Skeletal muscle tissue (tissue), 3 donors: ENCODE measurements at regions not wholly inside any gene's neighbourhood (a gene's known extent, or its start where the extent isn't known, plus 50 kb on each side); places are given as distances from the start of the nearest gene placed in this dataset.

ENCODE experiments used
- H3K27ac ChIP-seq: one replicate; pipeline ENCODE4 v1.7.0; 2013; ENCODE audit warnings: mild to moderate bottlenecking, low read depth, low read length, inconsistent platforms
- H3K27me3 ChIP-seq, 3 donors: one replicate each; pipeline ENCODE4 v1.7.0; 2013; ENCODE audit warnings: low read length in 3 of 3; ENCODE audit not compliant: control insufficient read depth in 3 of 3, insufficient read depth in 3 of 3
- H3K36me3 ChIP-seq, 3 donors: one replicate each; pipeline ENCODE4 v1.7.0; 2013; ENCODE audit warnings: low read length in 3 of 3; ENCODE audit not compliant: control insufficient read depth in 3 of 3, insufficient read depth in 3 of 3
- H3K4me1 ChIP-seq, 3 donors: one replicate each; pipeline ENCODE4 v1.7.0; 2013; ENCODE audit warnings: low read length in 3 of 3, mild to moderate bottlenecking in 3 of 3; ENCODE audit not compliant: control insufficient read depth in 3 of 3, insufficient read depth in 3 of 3
- H3K4me3 ChIP-seq, 3 donors: one replicate each; pipeline ENCODE4 v1.7.0; 2013; ENCODE audit warnings: low read length in 3 of 3
- H3K9ac ChIP-seq, 3 donors: one replicate each; pipeline ENCODE4 v1.7.0; 2013; ENCODE audit warnings: low read length in 3 of 3, mild to moderate bottlenecking in 3 of 3, moderate library complexity in 2 of 3, low read depth in 1 of 3
- H3K9me3 ChIP-seq, 3 donors: one replicate each; pipeline ENCODE4 v1.7.0; 2013; ENCODE audit warnings: low read length in 3 of 3; ENCODE audit not compliant: control insufficient read depth in 3 of 3
- donor health status: Osteomylitis.

DNA sequence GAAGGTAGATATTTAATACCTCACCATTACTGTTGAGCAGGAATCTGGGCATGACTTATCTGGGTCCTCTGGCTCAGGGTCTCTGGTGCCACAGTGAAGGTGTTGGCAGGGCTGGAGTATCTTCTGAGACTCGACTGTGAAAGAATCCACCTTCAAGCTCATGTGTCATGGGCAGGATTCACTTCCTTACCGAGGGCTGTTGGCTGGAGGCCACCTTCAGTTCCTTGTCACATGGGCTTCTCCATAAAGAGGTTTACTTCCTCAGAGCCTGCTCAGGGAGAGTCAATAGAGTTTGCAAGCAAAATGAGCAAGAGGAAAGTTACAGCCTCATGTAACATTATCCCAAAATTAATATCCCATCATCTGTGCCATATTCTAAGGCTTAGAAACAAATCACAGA lies 459.5 kb downstream of the NR2F2 start:
- Histone ChIP-seq H3K27ac (no peak overlapping the region), H3K36me3 (no peaks in the 10 kb centered on the region), H3K9ac (no peak overlapping the region), H3K9me3 (no peaks in the 10 kb centered on the region), H3K27me3 (no peaks in the 10 kb centered on the region), H3K4me3 (no peak overlapping the region), H3K4me1 (no peaks in the 10 kb centered on the region)

DNA sequence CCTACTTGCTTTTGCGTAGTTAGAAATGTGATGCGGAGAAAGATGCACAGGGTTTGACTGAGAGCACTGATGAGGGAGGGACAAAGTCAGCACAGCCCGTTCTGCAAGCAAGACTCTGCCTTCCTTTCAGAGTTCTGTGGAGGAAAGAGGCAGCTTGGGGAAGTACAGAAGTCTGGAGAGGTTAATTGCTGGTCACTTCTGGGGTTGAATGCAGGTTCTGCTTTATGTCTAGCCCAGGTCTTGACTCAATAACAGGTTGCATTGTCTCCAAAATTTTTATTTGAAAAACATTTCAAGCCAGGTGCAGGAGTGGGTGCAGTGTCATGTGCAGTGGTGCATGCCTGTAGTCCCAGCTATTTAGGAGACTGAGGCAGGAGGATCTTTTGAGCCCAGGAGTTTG lies 461.7 kb downstream of the NR2F2 start:
- Histone ChIP-seq H3K9ac (no peak overlapping the region), H3K9me3 (no peaks in the 10 kb centered on the region), H3K27me3 (no peaks in the 10 kb centered on the region), H3K4me3 (no peak overlapping the region), H3K27ac (no peak overlapping the region), H3K4me1 (no peaks in the 10 kb centered on the region), H3K36me3 (no peaks in the 10 kb centered on the region)

DNA sequence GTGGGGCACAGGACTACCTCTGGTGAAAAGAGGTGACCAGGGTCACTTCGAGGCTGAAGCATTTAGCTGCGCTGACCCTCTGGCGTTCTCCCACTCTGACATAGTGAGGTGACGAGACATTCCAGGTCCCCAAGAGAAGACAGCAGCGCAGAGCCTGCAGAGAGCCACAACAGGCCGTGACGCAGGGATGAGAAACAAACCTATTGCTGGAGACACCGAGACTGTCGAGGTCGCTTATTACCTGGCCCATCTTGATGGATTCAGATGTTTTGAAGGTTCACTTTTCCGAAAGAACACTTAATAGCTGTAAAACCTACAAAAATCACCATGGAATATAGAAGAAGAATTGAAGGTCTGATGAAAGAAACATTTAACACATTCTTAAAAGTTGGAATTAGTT lies 466.3 kb downstream of the NR2F2 start:
- H3K9me3 ChIP-seq, result no peaks in the 10 kb centered on the region
- no peak overlapping the region for H3K9ac ChIP-seq
- no peaks in the 10 kb centered on the region for H3K27me3 ChIP-seq
- no peak overlapping the region for H3K27ac ChIP-seq
- no peak overlapping the region for H3K4me3 ChIP-seq
- H3K36me3 ChIP-seq, result no peaks in the 10 kb centered on the region
- no peaks in the 10 kb centered on the region for H3K4me1 ChIP-seq

DNA sequence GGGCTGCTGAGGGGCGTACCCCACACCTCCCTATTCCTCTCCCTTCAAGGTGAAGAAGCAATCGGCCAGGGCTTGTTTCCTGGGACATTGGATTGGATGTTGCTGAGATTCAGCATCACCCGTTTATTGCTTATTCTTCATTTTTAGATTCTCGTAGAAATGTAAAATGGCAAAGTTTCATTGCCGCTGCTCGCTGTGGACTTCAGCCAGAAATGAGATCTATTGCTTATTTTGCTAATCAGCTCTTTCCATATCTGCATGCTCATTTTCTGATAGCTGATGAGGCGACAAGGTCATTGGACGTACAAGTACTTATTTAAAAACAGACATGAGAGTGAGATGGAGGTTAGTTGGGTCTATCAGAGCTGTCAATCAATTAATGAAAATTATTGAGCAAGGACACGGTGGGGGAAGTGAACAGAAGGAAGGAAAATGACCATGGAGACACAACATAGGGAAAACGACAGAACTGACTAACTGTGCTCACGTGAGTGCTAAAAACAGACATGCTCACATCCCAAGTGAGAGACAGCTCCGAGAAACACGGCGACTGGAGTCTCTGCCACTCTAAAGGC lies 471.2 kb downstream of the NR2F2 start:
- Histone ChIP-seq H3K27ac (no peak overlapping the region), H3K36me3 (no peaks in the 10 kb centered on the region), H3K9ac (no peak overlapping the region), H3K9me3 (no peaks in the 10 kb centered on the region), H3K27me3 (no peaks in the 10 kb centered on the region), H3K4me3 (no peak overlapping the region), H3K4me1 (no peaks in the 10 kb centered on the region)

DNA sequence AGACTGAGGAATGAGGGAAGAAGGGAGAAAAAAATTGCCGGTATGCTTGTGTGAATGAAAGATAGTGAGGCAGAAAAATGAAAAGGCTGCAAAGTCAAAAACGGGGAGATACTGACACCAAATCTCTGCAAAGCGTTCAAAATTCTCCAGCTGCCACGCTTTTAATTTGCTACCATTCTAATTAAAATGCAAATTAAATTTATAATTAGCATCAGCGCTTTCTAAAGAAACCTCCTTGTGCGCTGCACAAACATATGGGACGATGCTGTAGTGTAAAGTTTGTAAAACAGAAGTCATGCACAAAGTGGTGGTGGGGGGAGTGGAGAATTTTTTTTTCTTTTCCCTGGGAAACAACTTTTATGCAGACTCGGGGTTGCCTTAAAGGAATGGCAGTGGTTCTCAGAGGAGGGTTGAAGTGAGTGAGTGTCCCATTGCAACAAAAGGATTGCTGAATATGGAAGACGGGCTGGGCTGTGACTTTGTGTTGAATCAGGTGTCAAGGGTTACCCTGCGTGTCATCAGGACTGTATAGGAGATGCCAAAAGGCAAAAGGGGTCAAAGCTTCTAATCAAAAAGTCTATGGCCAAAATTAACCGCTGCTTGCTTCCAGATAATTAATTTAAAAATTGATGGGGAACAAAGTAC lies 472.2 kb downstream of the NR2F2 start:
- Histone ChIP-seq H3K4me1 (no peaks in the 10 kb centered on the region), H3K36me3 (no peaks in the 10 kb centered on the region), H3K27me3 (no peaks in the 10 kb centered on the region), H3K9ac (no peak overlapping the region), H3K27ac (no peak overlapping the region), H3K9me3 (no peaks in the 10 kb centered on the region), H3K4me3 (no peak overlapping the region)

DNA sequence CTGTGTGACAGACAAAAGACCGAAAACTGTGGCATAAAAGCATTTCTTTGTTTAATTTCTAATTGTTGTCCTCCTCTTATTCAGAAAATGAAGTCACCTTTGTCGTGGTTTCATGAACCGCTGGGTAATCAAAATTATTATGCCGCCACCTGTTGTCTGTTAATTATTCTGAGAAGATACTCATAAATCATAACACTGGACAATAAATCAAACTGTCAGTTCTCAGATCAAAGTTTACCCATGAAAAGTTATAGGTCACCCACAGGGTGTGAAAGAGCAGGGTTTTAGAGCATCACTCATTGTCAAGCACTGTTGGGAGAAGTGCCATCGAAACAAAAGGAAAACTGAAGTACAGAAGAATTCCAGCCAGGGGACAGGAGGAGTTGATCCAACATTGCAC lies 474.3 kb downstream of the NR2F2 start:
- Histone ChIP-seq H3K9me3 (no peaks in the 10 kb centered on the region), H3K9ac (no peak overlapping the region), H3K27me3 (no peaks in the 10 kb centered on the region), H3K4me1 (no peaks in the 10 kb centered on the region), H3K4me3 (no peak overlapping the region), H3K36me3 (no peaks in the 10 kb centered on the region), H3K27ac (no peak overlapping the region)

DNA sequence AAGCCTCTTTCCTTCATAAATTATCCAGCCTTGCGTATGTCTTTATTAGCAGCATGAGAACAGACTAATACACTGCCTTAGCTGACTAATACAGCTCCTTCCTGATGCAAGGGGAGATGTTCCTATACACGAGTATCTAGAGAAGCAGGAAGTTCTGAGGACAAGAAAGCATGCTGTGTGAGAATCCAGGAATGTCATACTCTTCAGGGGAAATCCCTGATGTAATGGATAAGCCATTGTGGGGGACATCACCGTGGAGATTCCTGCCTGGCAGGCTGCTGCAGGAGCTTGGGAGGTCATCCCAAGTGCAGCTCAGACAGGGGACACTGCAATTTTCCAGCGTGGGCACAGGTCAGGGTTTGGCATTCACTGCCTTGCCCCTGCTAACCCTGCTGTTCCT lies 476.9 kb downstream of the NR2F2 start:
- Histone ChIP-seq H3K4me3 (no peak overlapping the region), H3K36me3 (no peaks in the 10 kb centered on the region), H3K9ac (no peak overlapping the region), H3K27ac (no peak overlapping the region), H3K9me3 (no peaks in the 10 kb centered on the region), H3K4me1 (no peaks in the 10 kb centered on the region), H3K27me3 (no peaks in the 10 kb centered on the region)

DNA sequence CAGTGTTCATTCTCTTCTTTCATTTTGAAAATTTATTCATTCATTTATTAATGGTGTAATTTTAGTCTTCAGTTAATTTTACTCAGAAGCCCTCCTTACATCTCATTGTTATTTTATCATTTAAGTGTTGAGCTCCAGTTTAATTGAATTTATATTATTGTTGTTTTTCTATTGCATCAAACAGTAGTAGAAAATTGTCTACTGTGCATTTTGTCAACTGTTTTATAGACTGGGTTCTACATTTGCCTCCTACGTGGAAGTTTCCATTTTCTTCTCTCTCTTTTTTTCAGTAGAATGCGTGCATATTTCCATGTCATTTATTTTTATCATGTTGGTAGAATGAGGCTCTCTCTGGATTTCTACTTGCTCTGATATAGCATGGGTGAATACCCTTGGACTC lies 487.4 kb downstream of the NR2F2 start:
- no peaks in the 10 kb centered on the region for H3K4me1 ChIP-seq
- H3K27ac ChIP-seq, result no peak overlapping the region
- no peak overlapping the region for H3K4me3 ChIP-seq
- no peaks in the 10 kb centered on the region for H3K9me3 ChIP-seq
- no peaks in the 10 kb centered on the region for H3K27me3 ChIP-seq
- no peak overlapping the region for H3K9ac ChIP-seq
- H3K36me3 ChIP-seq, result no peaks in the 10 kb centered on the region

DNA sequence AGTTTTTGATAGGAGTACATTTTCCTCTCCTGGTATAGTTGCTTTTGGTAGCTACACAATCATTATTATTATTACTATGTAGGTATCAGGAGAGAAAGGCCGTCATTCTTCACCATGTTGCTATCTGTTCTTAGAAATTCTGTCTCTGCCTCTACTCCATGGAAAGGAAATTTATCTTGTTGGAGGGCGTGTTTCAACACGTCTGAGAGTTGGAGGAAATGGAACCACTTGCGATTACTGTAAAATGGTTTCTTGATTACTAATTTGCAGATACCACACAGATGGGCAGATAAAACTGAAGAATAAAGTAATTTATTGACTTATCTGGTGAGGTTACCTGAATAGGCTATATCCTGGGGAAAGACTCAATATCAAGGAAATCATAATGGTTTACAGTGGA lies 488.4 kb downstream of the NR2F2 start:
- Histone ChIP-seq H3K36me3 (no peaks in the 10 kb centered on the region), H3K27ac (no peak overlapping the region), H3K27me3 (no peaks in the 10 kb centered on the region), H3K9me3 (no peaks in the 10 kb centered on the region), H3K9ac (no peak overlapping the region), H3K4me1 (no peaks in the 10 kb centered on the region), H3K4me3 (no peak overlapping the region)

DNA sequence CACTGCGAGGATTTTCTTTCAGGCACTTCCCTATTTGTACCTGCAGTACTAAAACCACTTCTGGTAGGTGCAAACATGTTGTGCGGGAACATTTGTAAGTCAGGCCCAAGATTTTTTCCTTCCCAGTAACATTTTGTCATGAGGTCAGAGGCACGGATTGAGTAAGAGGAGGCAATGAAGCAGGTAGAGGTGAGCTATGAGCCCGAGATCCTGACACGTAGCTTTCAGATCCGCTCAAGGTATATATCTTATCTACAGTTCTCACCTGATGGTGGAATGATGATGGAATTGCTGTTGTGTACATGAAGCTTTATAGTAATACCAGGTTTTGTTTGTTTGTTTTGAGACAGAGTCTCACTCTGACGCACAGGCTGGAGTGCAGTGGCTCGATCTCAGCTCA lies 497.5 kb downstream of the NR2F2 start:
- H3K4me1 ChIP-seq, result no peaks in the 10 kb centered on the region
- H3K9ac ChIP-seq, result no peak overlapping the region
- no peaks in the 10 kb centered on the region for H3K9me3 ChIP-seq
- no peaks in the 10 kb centered on the region for H3K36me3 ChIP-seq
- no peak overlapping the region for H3K4me3 ChIP-seq
- no peak overlapping the region for H3K27ac ChIP-seq
- no peaks in the 10 kb centered on the region for H3K27me3 ChIP-seq
